Stimulated activated naive B cell treated with anti-CD40 and anti-IgM and Interleukin-4, amounts not matched to agents 10 μg/mL and 1 μg/mL and 100 μg/mL, for 72 hours (primary cell): ENCODE measurements at regions not wholly inside any gene's neighbourhood (a gene's known extent, or its start where the extent isn't known, plus 50 kb on each side); places are given as distances from the start of the nearest gene placed in this dataset.
"Not testable (repeated sequence)": the region's sequence is repeated elsewhere in the genome, so short reads cannot be mapped to it uniquely, and the experiment has no call there.

Source experiments
- ATAC-seq, 2 donors: fragments of 150-1000 bp; cut with Tn5 transposase; replicated peaks; 2 replicates each; pipeline ENCODE4 v1.10.0; 2021; ENCODE audit warnings: moderate library complexity in 1 of 2
- DNase-seq: peaks from one replicate; pipeline ENCODE4 v3.0.0; 2021
- H3K27ac Mint-ChIP-seq: one replicate; pipeline ENCODE4 v1.8.0; 2022; ENCODE audit warnings: mild to moderate bottlenecking, mixed read lengths
- H3K27me3 Mint-ChIP-seq, 2 donors: one replicate each; pipeline ENCODE4 v1.8.0; 2022; ENCODE audit warnings: mixed read lengths in 2 of 2
- H3K36me3 Mint-ChIP-seq, 2 donors: one replicate each; pipeline ENCODE4 v1.8.0; 2022; ENCODE audit warnings: mixed read lengths in 2 of 2, mild to moderate bottlenecking in 1 of 2
- H3K4me1 Mint-ChIP-seq, 2 donors: one replicate each; pipeline ENCODE4 v1.8.0; 2022; ENCODE audit warnings: mixed read lengths in 2 of 2, mild to moderate bottlenecking in 1 of 2
- H3K4me3 Mint-ChIP-seq, 2 donors: one replicate each; pipeline ENCODE4 v1.8.0; 2022; ENCODE audit warnings: mild to moderate bottlenecking in 2 of 2, mixed read lengths in 2 of 2, moderate library complexity in 1 of 2
- H3K9me3 Mint-ChIP-seq, 2 donors: one replicate each; pipeline ENCODE4 v1.8.0; 2022; ENCODE audit warnings: mixed read lengths in 2 of 2, mild to moderate bottlenecking in 1 of 2

- ATAC-seq = no peak
- no peak overlapping the region for H3K4me3 Mint-ChIP-seq
- H3K9me3 Mint-ChIP-seq = no peaks in the 10 kb centered on the region
- H3K27ac Mint-ChIP-seq = no peak overlapping the region
- no peaks in the 10 kb centered on the region for H3K36me3 Mint-ChIP-seq
- no peak for DNase-seq
- H3K4me1 Mint-ChIP-seq = no peaks in the 10 kb centered on the region
- peaks cover 0 to 4% of the 10 kb centered on the region in 2 donors for H3K27me3 Mint-ChIP-seq
Measured at GRCh38 chr3:191066669-191067068, 132.4 kb upstream of the OSTN start.

- Mint-ChIP-seq H3K36me3 (no peaks in the 10 kb centered on the region), H3K27ac (no peak overlapping the region), H3K9me3 (no peaks in the 10 kb centered on the region), H3K4me1 (no peaks in the 10 kb centered on the region), H3K4me3 (no peak overlapping the region), H3K27me3 (peaks cover 2 to 4% of the 10 kb centered on the region in 2 donors)
- ATAC-seq = no peak
- no peak for DNase-seq
Measured at GRCh38 chr3:191065181-191065805, 133.7 kb upstream of the OSTN start.

GRCh38 chr3:191051037-191051436 is 148.0 kb upstream of the OSTN start:
- peaks cover 2 to 5% of the 10 kb centered on the region in 2 donors for H3K9me3 Mint-ChIP-seq
- no peaks in the 10 kb centered on the region for H3K36me3 Mint-ChIP-seq

GRCh38 chr3:191047930-191048329 is 151.1 kb upstream of the OSTN start:
- DNase-seq (no peak), ATAC-seq (no peak)
- Mint-ChIP-seq H3K27ac (no peak overlapping the region), H3K4me1 (no peaks in the 10 kb centered on the region), H3K9me3 (peaks cover 2 to 5% of the 10 kb centered on the region in 2 donors), H3K36me3 (no peaks in the 10 kb centered on the region), H3K4me3 (no peak overlapping the region), H3K27me3 (peaks cover 0 to 3% of the 10 kb centered on the region in 2 donors)

More at GRCh38 chr3:191051037-191051436, 148.0 kb upstream of the OSTN start:
- no peak overlapping the region for H3K4me3 Mint-ChIP-seq
- peaks cover 0 to 6% of the 10 kb centered on the region in 2 donors for H3K27me3 Mint-ChIP-seq
- H3K4me1 Mint-ChIP-seq = no peaks in the 10 kb centered on the region
- ATAC-seq (peak in 1 of 2 donors; percentile 43), DNase-seq (no peak)
- H3K27ac Mint-ChIP-seq = no peak overlapping the region

GRCh38 chr3:191030929-191031328 is 168.1 kb upstream of the OSTN start:
- Mint-ChIP-seq H3K4me1 (no peaks in the 10 kb centered on the region), H3K36me3 (no peaks in the 10 kb centered on the region), H3K4me3 (no peak overlapping the region), H3K27ac (no peak overlapping the region), H3K9me3 (no peaks in the 10 kb centered on the region), H3K27me3 (no peaks in the 10 kb centered on the region)
- DNase-seq (no peak), ATAC-seq (no peak)

- Mint-ChIP-seq H3K27ac (no peak overlapping the region), H3K9me3 (no peaks in the 10 kb centered on the region), H3K4me1 (no peaks in the 10 kb centered on the region), H3K36me3 (no peaks in the 10 kb centered on the region), H3K27me3 (no peaks in the 10 kb centered on the region), H3K4me3 (no peak overlapping the region)
- DNase-seq (no peak), ATAC-seq (no peak)
Measured at GRCh38 chr3:191030491-191030890, 168.0 kb upstream of the GMNC start.

- Mint-ChIP-seq H3K27me3 (no peaks in the 10 kb centered on the region), H3K4me3 (no peak overlapping the region), H3K27ac (no peak overlapping the region), H3K9me3 (no peaks in the 10 kb centered on the region), H3K4me1 (no peaks in the 10 kb centered on the region), H3K36me3 (no peaks in the 10 kb centered on the region)
- DNase-seq (no peak), ATAC-seq (no peak)
Measured at GRCh38 chr3:191026746-191027145, 164.3 kb upstream of the GMNC start.

GRCh38 chr3:191020730-191021396 is 158.4 kb upstream of the GMNC start:
- Mint-ChIP-seq H3K9me3 (no peaks in the 10 kb centered on the region), H3K27me3 (no peaks in the 10 kb centered on the region), H3K27ac (no peak overlapping the region), H3K4me3 (no peak overlapping the region), H3K36me3 (no peaks in the 10 kb centered on the region), H3K4me1 (no peaks in the 10 kb centered on the region)
- ATAC-seq (no peak), DNase-seq (no peak)

- Mint-ChIP-seq H3K36me3 (no peaks in the 10 kb centered on the region), H3K27ac (no peak overlapping the region), H3K9me3 (no peaks in the 10 kb centered on the region), H3K4me1 (no peaks in the 10 kb centered on the region), H3K4me3 (no peak overlapping the region), H3K27me3 (no peaks in the 10 kb centered on the region)
- no peak for DNase-seq
- ATAC-seq = no peak
Measured at GRCh38 chr3:191019855-191020254, 157.4 kb upstream of the GMNC start.

GRCh38 chr3:191015960-191016359 is 153.5 kb upstream of the GMNC start:
- H3K36me3 Mint-ChIP-seq, H3K27ac Mint-ChIP-seq, H3K4me3 Mint-ChIP-seq, ATAC-seq, H3K27me3 Mint-ChIP-seq, H3K4me1 Mint-ChIP-seq, H3K9me3 Mint-ChIP-seq, DNase-seq: not testable (repeated sequence)

- ATAC-seq (no peak), DNase-seq (no peak)
- peaks cover 0 to 6% of the 10 kb centered on the region in 2 donors for H3K27me3 Mint-ChIP-seq
- H3K4me3 Mint-ChIP-seq = no peak overlapping the region
- no peaks in the 10 kb centered on the region for H3K4me1 Mint-ChIP-seq
- H3K9me3 Mint-ChIP-seq = peaks cover 0 to 5% of the 10 kb centered on the region in 2 donors
- no peak overlapping the region for H3K27ac Mint-ChIP-seq
- no peaks in the 10 kb centered on the region for H3K36me3 Mint-ChIP-seq
Measured at GRCh38 chr3:191008074-191008473, 145.6 kb upstream of the GMNC start.

GRCh38 chr3:191005790-191006189 is 143.3 kb upstream of the GMNC start:
- Mint-ChIP-seq H3K27me3 (peaks cover 0 to 6% of the 10 kb centered on the region in 2 donors), H3K27ac (no peak overlapping the region), H3K9me3 (no peaks in the 10 kb centered on the region), H3K4me1 (no peaks in the 10 kb centered on the region), H3K36me3 (no peaks in the 10 kb centered on the region), H3K4me3 (no peak overlapping the region)
- no peak for ATAC-seq
- no peak for DNase-seq

- Mint-ChIP-seq H3K9me3 (no peaks in the 10 kb centered on the region), H3K4me1 (no peaks in the 10 kb centered on the region), H3K27me3 (peaks cover 0 to 6% of the 10 kb centered on the region in 2 donors), H3K36me3 (no peaks in the 10 kb centered on the region), H3K4me3 (no peak overlapping the region), H3K27ac (no peak overlapping the region)
- no peak for DNase-seq
- no peak for ATAC-seq
Measured at GRCh38 chr3:191003742-191004141, 141.2 kb upstream of the GMNC start.

GRCh38 chr3:190996181-190996775 is 133.8 kb upstream of the GMNC start:
- Mint-ChIP-seq H3K9me3 (no peaks in the 10 kb centered on the region), H3K27ac (no peak overlapping the region), H3K27me3 (no peaks in the 10 kb centered on the region), H3K4me1 (no peaks in the 10 kb centered on the region), H3K4me3 (no peak overlapping the region), H3K36me3 (no peaks in the 10 kb centered on the region)
- DNase-seq (no peak), ATAC-seq (no peak)

- H3K36me3 Mint-ChIP-seq = no peaks in the 10 kb centered on the region
- no peaks in the 10 kb centered on the region for H3K9me3 Mint-ChIP-seq
- no peaks in the 10 kb centered on the region for H3K27me3 Mint-ChIP-seq
- H3K4me1 Mint-ChIP-seq = no peaks in the 10 kb centered on the region
- no peak overlapping the region for H3K27ac Mint-ChIP-seq
- ATAC-seq = no peak
- no peak for DNase-seq
- no peak overlapping the region for H3K4me3 Mint-ChIP-seq
Measured at GRCh38 chr3:190995156-190995555, 132.7 kb upstream of the GMNC start.
